ENCODE measurements at regions not wholly inside any gene's neighbourhood (a gene's known extent, or its start where the extent isn't known, plus 50 kb on each side); places are given as distances from the start of the nearest gene placed in this dataset.

DNA sequence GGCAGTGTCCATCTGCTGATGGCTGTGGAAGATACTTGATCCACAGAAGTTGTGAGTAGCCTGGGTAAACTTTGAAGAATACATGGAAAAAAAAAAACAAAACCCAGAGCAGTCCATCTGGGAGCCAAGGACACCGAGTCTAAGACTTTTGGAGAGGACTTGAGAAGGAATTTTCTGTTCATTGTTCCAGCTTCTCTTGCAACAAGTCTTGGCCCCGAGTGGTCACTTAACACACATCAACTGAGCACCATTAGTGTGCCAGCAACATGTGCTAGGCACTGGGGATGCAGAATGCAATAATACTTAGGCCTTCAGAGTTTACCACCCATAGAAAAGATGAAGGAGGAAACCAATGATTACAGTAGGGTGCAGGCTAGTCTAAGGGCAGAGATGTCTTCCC, 266.7 kb downstream of the EMP1 start:
- BruUV-seq (replicated peaks), result no TSS peak
- CTCF ChIA-PET, result no interaction called here
- Histone ChIP-seq H3K9me3 (ENCODE audit: control insufficient read depth in 1 of 2, insufficient read depth in 1 of 2, low read depth in 1 of 2, low read length in 2 of 2) (no peaks in the 10 kb centered on the region), H3K9me2 (ENCODE audit: insufficient read depth) (no peaks in the 10 kb centered on the region), H3K27ac (ENCODE audit: low read depth, low read length) (no peak overlapping the region), H3K4me3 (replicated peaks in 1 of 2; ENCODE audit: low read depth in 1 of 2, low read length in 2 of 2) (no peak overlapping the region), H3K4me2 (ENCODE audit: low read length) (no peak overlapping the region), H3K27me3 (ENCODE audit: insufficient read depth, low read length) (no peaks in the 10 kb centered on the region), H3K79me2 (ENCODE audit: insufficient read depth, low read length) (no peaks in the 10 kb centered on the region), H3K9ac (ENCODE audit: low read length) (no peak overlapping the region), H4K20me1 (ENCODE audit: insufficient read depth) (no peaks in the 10 kb centered on the region), H2AFZ (ENCODE audit: low read depth, low read length, poor library complexity, severe bottlenecking) (no peak overlapping the region), H3K4me1 (ENCODE audit: control insufficient read depth in 1 of 2, insufficient read depth in 2 of 2, low read length in 2 of 2) (no peaks in the 10 kb centered on the region), H3K36me3 (ENCODE audit: control insufficient read depth in 1 of 2, insufficient read depth in 2 of 2, low read length in 2 of 2) (no peaks in the 10 kb centered on the region)
- TF ChIP-seq EGR1 (IDR thresholded peaks at IDR 0.05; ENCODE audit: low read depth), result no peak
- TF ChIP-seq, protein P1, sequence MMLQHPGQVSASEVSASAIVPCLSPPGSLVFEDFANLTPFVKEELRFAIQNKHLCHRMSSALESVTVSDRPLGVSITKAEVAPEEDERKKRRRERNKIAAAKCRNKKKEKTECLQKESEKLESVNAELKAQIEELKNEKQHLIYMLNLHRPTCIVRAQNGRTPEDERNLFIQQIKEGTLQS (IDR thresholded peaks at IDR 0.05), result no peak
- no peak for TF ChIP-seq SIN3A (IDR thresholded peaks at IDR 0.05; ENCODE audit: low read depth)
- TF ChIP-seq, protein P2, sequence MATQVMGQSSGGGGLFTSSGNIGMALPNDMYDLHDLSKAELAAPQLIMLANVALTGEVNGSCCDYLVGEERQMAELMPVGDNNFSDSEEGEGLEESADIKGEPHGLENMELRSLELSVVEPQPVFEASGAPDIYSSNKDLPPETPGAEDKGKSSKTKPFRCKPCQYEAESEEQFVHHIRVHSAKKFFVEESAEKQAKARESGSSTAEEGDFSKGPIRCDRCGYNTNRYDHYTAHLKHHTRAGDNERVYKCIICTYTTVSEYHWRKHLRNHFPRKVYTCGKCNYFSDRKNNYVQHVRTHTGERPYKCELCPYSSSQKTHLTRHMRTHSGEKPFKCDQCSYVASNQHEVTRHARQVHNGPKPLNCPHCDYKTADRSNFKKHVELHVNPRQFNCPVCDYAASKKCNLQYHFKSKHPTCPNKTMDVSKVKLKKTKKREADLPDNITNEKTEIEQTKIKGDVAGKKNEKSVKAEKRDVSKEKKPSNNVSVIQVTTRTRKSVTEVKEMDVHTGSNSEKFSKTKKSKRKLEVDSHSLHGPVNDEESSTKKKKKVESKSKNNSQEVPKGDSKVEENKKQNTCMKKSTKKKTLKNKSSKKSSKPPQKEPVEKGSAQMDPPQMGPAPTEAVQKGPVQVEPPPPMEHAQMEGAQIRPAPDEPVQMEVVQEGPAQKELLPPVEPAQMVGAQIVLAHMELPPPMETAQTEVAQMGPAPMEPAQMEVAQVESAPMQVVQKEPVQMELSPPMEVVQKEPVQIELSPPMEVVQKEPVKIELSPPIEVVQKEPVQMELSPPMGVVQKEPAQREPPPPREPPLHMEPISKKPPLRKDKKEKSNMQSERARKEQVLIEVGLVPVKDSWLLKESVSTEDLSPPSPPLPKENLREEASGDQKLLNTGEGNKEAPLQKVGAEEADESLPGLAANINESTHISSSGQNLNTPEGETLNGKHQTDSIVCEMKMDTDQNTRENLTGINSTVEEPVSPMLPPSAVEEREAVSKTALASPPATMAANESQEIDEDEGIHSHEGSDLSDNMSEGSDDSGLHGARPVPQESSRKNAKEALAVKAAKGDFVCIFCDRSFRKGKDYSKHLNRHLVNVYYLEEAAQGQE (IDR thresholded peaks at IDR 0.05; ENCODE audit: low read depth), result no peak
- TF ChIP-seq SRF (IDR thresholded peaks at IDR 0.05; ENCODE audit: low read depth), result no peak
- TF ChIP-seq RAD21 (IDR thresholded peaks at IDR 0.05; ENCODE audit: low read depth), result no peak
- no peak for TF ChIP-seq SP1 (IDR thresholded peaks at IDR 0.05; ENCODE audit: low read depth)
- TF ChIP-seq ZNF274 (IDR thresholded peaks at IDR 0.05; ENCODE audit: low read depth, low read length), result no peak
- TF ChIP-seq CBX3 (IDR thresholded peaks at IDR 0.05; ENCODE audit: low read depth), result no peak
- TF ChIP-seq, protein P3, sequence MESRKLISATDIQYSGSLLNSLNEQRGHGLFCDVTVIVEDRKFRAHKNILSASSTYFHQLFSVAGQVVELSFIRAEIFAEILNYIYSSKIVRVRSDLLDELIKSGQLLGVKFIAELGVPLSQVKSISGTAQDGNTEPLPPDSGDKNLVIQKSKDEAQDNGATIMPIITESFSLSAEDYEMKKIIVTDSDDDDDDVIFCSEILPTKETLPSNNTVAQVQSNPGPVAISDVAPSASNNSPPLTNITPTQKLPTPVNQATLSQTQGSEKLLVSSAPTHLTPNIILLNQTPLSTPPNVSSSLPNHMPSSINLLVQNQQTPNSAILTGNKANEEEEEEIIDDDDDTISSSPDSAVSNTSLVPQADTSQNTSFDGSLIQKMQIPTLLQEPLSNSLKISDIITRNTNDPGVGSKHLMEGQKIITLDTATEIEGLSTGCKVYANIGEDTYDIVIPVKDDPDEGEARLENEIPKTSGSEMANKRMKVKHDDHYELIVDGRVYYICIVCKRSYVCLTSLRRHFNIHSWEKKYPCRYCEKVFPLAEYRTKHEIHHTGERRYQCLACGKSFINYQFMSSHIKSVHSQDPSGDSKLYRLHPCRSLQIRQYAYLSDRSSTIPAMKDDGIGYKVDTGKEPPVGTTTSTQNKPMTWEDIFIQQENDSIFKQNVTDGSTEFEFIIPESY (IDR thresholded peaks at IDR 0.05; ENCODE audit: extremely low read depth, insufficient replicate concordance, low read length), result no peak
- no peak for TF ChIP-seq CEBPB (IDR thresholded peaks at IDR 0.05; ENCODE audit: low read depth)
- TF ChIP-seq, protein P4, sequence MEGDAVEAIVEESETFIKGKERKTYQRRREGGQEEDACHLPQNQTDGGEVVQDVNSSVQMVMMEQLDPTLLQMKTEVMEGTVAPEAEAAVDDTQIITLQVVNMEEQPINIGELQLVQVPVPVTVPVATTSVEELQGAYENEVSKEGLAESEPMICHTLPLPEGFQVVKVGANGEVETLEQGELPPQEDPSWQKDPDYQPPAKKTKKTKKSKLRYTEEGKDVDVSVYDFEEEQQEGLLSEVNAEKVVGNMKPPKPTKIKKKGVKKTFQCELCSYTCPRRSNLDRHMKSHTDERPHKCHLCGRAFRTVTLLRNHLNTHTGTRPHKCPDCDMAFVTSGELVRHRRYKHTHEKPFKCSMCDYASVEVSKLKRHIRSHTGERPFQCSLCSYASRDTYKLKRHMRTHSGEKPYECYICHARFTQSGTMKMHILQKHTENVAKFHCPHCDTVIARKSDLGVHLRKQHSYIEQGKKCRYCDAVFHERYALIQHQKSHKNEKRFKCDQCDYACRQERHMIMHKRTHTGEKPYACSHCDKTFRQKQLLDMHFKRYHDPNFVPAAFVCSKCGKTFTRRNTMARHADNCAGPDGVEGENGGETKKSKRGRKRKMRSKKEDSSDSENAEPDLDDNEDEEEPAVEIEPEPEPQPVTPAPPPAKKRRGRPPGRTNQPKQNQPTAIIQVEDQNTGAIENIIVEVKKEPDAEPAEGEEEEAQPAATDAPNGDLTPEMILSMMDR (IDR thresholded peaks at IDR 0.05 in 2 of 3, conservative IDR thresholded peaks at IDR 0.05 in 1 of 3; ENCODE audit: borderline replicate concordance in 1 of 3, insufficient read depth in 1 of 3, low read depth in 2 of 3, low read length in 2 of 3), result no peak
- TF ChIP-seq, protein P5, sequence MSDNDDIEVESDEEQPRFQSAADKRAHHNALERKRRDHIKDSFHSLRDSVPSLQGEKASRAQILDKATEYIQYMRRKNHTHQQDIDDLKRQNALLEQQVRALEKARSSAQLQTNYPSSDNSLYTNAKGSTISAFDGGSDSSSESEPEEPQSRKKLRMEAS (IDR thresholded peaks at IDR 0.05), result no peak
- no peak for TF ChIP-seq POLR2A (IDR thresholded peaks at IDR 0.05; ENCODE audit: borderline replicate concordance, extremely low read depth, insufficient read depth, insufficient read length)
- TF ChIP-seq EZH2 (IDR thresholded peaks at IDR 0.05), result no peak
- no peak for TF ChIP-seq EZH2phosphoT487 (IDR thresholded peaks at IDR 0.05; ENCODE audit: borderline replicate concordance)
- TF ChIP-seq YY1 (IDR thresholded peaks at IDR 0.05; ENCODE audit: extremely low read depth, insufficient replicate concordance, low read depth, low read length), result no peak
- RAD21 ChIA-PET (ENCODE audit: low non-redundant PET in 1 of 2, low total read pairs in 2 of 2, uncharacterized antibody in 2 of 2, unreplicated experiment in 2 of 2), result no interaction called here
- intact Hi-C loops (cut with micrococcal nuclease), result no loop called here
- DNase-seq (ENCODE audit: low read depth, low spot score) (no peak), ATAC-seq (no peak)
- POLR2A ChIA-PET, result no interaction called here

Data from HCT116 (cell line).